IPS-NIHi7 (cell line): ENCODE measurements at regions not wholly inside any gene's neighbourhood (a gene's known extent, or its start where the extent isn't known, plus 50 kb on each side); places are given as distances from the start of the nearest gene placed in this dataset.
A peak's percentile ranks its signal among the peaks of the same experiment; 100 is the strongest.

ENCODE experiments used
- DNase-seq: peaks from one replicate; pipeline ENCODE4 v3.0.0; 2012; ENCODE audit warnings: mixed read lengths; ENCODE audit errors: extremely low spot score

GRCh38 chr5:103667068-103667467 lies 104.5 kb upstream of the NUDT12 start:
- no peak for DNase-seq

GRCh38 chr5:103657301-103657700 lies 94.7 kb upstream of the NUDT12 start:
- DNase-seq: no peak

- DNase-seq: no peak
These were observed 85.5 kb upstream of the NUDT12 start for GRCh38 chr5:103648086-103648485.

DNA sequence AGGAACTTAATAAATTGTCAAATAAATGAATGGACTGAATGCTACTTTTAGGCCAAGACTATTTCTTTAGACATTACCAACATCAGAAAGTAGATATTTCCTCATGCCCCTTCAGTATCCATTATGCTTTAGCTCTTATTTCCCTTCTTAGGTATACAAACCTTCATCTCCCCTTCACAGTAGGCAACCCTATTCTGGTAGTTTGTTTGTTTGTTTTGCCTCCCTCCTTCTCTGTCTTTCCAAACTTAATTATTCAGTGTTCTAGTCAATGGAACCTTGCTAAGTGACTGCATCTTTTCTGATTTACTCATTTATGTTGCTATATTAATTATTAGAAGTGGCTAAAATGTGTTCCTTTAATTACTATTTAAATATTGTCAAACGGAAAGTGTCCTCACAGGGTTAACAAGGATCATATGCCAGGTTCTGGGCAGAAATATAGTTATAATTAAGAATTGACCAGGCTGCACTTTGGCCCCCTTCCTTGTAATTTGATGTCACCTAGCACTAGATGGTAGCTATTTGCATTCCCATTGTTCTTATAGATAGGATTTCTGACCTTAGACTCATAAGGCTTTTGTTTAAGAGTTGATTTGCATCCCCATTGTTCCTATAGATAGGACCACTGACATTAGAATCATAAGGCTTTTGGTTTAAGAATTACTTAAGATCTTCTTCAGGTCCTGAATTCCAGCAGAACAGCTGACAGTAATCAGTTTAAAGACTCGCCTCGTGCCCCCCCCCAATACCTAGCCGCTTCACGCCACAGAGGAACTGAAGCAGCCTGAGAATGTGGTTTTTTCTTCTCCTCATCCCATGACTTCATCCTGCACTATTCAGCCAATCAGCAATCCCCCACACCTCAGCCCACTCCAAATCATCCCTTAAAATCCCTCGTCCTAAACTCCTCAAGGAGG lies 84.4 kb upstream of the NUDT12 start:
- peak; percentile 16 for DNase-seq

DNA sequence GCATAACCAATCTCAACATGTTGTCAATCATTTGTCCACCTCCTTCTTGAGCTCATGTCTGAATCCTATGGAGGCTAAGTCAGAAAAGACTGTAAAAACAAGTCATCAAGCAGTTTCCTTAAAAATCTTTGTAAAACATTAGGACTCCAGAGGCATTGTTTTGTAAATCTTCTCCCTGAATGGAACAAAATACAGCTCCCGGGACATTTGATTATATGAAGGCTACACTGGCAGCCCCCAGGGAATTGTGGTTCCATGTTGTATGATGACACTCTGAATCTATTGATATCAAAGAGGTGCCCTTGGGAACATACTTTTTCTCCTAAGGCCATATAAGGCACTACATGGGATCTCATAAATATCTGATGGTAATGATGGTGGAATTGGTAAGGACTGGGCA lies 83.2 kb upstream of the NUDT12 start:
- DNase-seq: no peak

DNA sequence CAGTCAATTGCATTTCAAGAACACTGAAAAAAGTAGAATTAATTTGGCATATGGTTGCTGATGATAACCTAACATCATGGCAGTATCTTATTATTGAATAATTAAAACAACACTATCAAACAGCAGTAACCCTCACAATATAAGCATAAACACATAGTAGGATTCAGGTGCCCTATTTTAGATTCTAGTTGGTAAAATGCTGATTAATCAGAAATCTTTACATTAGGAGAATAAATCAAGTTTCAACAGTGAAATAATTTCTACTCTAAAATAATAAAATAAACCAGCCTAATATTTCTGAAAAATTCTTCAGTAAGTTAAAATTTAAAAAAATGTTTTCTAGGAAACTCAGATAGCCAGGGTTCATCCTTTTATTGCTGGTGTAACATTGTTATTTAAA lies 76.4 kb upstream of the NUDT12 start:
- no peak for DNase-seq

- no peak for DNase-seq
These were observed 62.1 kb upstream of the NUDT12 start for GRCh38 chr5:103624675-103625074.

DNA sequence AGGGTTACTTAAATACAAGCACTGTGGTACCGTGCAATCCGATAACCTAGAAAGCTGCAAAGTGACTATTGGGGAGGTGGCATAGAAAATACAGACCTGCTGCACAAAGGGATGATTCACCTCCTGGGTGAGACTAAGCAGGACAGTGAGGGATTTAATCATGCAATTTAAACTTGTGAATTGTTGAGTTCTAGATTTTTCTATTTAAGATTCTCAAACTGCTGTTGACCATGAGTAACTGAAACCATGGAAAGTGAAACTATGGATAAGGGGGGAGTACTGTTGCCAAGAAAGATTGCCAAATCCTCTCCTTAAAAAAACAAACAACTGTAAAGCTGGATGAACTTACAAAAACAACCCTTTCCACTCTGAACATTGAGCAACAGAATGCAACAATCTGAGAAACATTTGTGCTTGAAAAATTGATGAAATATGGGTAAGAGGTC lies 61.5 kb upstream of the NUDT12 start:
- DNase-seq: no peak

DNA sequence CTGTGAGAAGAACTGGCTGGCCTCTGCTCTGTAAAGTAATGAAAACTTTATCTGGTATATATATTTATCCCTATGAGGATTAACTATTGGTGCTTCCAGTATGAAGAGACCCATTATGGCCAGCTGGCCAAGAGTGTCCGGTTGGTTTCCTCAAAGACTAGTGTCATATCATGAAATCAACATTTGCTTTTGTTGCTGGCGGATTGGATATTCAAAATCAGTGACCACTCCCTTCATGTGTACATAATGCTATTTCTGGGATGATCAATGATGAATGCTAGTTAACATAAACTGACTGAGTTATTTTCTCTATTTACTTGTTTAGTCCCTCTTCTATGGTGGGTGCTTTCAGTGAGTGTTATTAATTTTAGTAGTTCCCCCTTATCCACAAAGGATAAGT lies 60.8 kb upstream of the NUDT12 start:
- DNase-seq: no peak

DNA sequence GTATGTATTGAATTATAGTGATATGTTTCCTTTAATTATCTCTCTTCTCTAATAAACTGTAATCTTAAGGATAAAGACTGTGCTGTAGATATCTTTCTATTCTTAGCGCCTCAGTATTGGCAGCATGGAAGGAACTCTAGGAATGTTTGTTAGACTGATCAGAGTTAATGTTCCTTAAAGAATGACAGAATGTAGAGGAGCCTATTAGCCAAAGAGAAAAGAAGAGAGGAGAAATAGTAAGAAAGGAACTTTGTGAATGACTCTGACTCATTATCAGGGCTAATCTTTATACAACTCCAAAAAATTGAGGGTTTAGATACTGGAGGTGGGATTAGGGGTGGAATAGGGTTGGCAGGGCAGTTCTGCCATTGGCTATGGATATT lies 59.0 kb upstream of the NUDT12 start:
- DNase-seq: no peak

GRCh38 chr5:103620851-103621547 lies 58.4 kb upstream of the NUDT12 start:
- no peak for DNase-seq

DNA sequence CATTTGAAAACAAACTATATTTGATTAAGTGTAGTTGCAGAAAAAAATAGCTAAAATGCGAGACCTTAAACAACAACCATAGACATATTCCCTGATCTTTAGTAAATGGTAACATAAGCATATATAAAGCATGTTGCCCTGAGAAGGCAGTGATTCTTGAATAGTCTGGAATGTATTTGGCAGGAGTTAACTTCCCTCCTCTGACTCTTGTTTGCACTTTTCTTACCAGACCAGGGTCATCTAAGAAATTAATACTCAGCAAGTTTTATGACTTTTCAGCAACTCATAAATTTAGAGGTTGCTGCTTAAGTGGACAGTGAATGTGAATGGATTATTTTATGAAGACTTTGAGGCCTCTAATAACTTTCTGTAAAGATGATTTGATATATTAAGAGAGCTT lies 55.3 kb upstream of the NUDT12 start:
- no peak for DNase-seq

- no peak for DNase-seq
These were observed 54.5 kb upstream of the NUDT12 start for GRCh38 chr5:103617090-103617489.

GRCh38 chr5:103612545-103612944 lies 50.0 kb upstream of the NUDT12 start:
- no peak for DNase-seq
